GM18508 (cell line): ENCODE measurements at regions not wholly inside any gene's neighbourhood (a gene's known extent, or its start where the extent isn't known, plus 50 kb on each side); places are given as distances from the start of the nearest gene placed in this dataset.
"Not testable (repeated sequence)": the region's sequence is repeated elsewhere in the genome, so short reads cannot be mapped to it uniquely, and the experiment has no call there.

ENCODE experiments used
- ATAC-seq: cut with Tn5 transposase; IDR thresholded peaks from one replicate; pipeline ENCODE4 v1.9.1; 2021; ENCODE audit warnings: moderate number of reproducible peaks; ENCODE audit not compliant: insufficient read depth, unreplicated experiment

- ATAC-seq, result no peak
Measured at GRCh38 chr6:92023410-92023966, 1395.9 kb downstream of the EPHA7 start.

- no peak for ATAC-seq
Measured at GRCh38 chr6:92011681-92012245, 1407.6 kb downstream of the EPHA7 start.

DNA sequence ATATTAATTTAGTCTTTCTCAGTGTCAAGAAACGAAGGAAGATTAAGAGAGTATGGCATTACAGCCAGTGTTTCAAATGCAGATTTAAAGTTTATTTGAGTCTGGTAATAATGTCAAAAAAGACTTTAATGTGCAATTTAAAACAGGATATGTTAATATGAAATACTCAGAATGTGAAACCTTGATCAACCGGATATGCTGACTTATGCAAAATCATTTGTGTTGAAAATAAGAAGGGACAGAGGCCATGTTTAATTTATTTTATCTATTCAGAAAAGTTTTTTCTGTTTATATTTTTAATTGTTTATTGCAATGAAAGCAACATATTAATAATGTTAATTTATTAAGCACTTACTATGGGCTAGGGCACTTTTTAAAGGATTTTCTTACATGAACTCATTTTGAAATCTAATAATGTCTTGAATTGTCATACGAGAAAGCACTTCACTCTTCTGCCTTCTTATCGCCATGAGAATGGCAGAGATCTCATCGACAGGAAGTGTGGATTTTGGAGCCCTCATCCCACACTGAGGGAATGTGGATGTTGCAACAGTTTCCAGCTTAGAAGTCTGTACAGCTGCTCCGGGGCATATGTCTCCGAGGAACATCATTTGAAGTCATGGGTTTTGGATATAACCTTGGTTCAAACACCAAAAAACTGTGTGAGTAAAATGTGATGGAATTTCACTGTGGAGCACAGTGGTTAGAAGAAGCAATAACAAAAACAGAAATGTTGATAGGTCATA is 1410.4 kb downstream of the EPHA7 start:
- ATAC-seq, result no peak

GRCh38 chr6:92000112-92000511 is 1413.2 kb upstream of the MAP3K7 start:
- no peak for ATAC-seq

DNA sequence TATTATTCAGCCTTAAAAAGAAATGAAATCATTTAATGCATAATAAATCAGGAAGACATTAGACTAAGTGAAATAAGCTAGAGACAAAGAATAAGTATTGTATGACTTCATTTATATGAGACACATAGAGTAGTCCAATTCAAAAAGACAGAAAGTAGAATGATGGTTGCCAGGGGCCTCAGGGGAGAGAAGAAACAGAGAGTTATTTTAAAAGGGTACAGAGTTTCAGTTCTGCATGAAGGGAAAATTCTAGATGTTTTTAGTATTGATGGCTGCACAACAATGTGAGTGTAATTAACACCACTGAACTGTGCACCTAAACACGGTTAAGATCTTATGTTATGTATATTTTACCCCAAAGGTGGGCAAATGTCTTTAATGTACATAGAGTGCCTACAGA is 1407.9 kb upstream of the MAP3K7 start:
- ATAC-seq, result no peak

DNA sequence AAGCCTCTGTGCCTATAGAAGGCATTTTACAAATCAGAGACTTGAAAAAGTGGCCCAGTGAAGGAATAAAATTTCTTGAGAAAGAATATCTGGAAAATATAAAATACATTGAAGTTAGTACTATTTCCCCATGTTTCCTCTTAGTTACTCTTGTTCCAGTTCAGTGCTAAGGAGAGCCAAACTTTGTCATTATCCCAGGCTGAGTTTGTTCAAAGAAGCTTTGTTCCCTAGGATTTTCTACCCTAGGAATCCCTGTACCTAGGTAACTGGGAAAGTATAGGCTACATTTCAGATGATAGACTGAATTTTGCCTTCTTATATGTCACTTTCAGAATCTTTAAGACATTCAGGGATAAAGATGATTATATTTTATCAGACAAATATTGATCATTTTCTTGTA is 1395.7 kb upstream of the MAP3K7 start:
- ATAC-seq, result no peak

GRCh38 chr6:91976797-91977196 is 1389.9 kb upstream of the MAP3K7 start:
- ATAC-seq, result no peak

DNA sequence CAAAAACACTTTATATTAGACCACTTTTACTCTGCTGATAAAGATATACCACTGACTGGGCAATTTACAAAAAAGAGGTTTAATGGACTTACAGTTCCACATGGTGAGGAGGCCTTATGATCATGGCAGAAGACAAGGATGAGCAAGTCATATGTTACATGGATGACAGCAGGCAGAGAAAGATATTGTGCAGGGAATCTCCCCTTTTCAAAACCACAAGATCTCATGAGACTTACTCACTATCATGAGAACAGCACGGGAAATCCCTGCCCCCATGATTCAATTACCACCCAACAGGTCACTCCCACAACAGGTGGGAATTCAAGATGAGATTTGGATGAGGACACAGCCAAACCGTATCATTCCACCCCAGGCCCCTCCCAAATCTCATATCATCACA is 1383.8 kb upstream of the MAP3K7 start:
- no peak for ATAC-seq

DNA sequence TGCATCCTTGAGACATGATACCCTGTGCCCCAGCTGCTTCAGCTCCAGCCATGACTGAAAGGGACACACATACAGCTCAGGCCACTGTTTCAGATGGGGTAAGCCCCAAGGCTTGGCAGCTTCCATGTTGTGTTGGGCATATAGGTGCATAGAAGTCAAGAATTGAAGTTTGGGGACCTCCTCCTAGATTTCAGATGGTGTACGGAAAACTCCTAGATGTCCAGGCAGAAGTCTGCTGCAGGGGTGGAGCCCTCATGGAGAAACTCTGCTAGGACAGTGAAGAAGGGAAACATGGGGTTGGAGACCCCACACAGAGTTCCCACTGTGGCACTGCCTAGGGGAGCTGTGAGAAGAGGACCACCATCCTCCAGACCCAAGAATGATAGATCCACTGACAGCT is 1379.0 kb upstream of the MAP3K7 start:
- ATAC-seq, result no peak

DNA sequence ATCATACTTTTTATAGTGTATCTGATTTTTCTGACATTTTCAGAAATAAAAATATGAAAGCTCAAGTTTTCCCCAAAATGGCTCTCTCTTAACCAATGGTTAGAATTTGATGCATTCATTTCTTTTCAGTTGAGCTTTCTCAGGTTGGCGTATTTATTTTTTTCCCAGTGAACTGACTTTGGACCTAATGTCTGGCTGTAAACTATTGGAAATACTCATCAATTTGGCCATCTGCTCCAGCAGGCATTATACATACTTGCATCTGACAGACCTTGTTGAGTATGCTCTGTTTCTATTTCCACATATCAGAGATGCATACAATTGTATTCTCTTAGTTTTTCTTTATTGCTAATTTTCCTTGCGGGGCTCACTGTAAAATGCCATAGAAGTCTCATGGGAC is 1374.8 kb upstream of the MAP3K7 start:
- ATAC-seq, result no peak

GRCh38 chr6:91961236-91961635 is 1374.4 kb upstream of the MAP3K7 start:
- no peak for ATAC-seq

- ATAC-seq, result no peak
Measured at GRCh38 chr6:91941838-91942237, 1355.0 kb upstream of the MAP3K7 start.

DNA sequence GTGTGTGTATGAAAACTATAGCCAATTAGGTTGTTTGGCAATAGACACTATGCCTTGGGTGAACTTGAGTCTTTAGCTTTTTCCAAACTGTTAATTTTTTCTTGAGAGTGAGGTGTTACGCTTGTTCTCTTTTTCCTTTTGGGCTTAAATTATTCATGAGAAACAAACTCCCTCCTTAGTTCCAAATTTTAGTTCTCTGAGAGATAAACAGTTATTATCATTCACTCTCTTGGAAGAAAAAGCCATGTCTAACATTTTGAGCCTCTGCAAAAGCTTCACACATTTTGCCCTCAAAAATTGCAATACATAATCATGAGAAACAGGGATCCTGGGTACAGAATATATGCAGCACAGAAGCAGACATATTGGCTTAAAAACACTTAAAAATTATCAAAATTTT is 1353.9 kb upstream of the MAP3K7 start:
- no peak for ATAC-seq

- ATAC-seq, result no peak
Measured at GRCh38 chr6:91926827-91927226, 1340.0 kb upstream of the MAP3K7 start.

GRCh38 chr6:91926361-91926760 is 1339.5 kb upstream of the MAP3K7 start:
- ATAC-seq, result no peak

- ATAC-seq, result no peak
Measured at GRCh38 chr6:91911945-91912344, 1325.1 kb upstream of the MAP3K7 start.

DNA sequence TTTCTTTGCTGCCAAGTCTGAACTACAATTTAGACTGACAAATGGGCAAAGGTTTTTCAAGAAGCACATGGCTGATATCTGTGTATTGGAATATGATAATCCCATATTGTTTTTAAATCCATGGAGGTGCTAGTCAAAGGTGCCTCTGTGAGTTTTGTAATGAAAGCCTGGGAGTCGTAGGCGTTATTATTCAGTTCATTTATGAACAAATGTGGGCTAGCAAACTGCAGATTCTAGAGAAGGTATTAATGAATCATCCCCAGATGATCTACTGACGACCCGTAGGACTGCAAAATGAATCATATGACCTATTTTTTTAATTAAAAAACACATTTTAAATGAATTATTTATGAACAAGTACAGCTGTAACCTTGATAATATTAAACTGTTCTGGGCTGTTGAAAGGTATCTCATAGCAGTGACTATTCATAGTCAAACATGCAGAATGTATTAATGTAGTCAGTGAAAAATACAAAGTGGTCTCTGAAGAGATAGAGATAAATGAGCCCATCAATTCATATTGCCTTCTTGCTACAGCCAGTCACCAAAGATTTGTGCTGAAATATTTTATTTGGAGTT is 1317.8 kb upstream of the MAP3K7 start:
- no peak for ATAC-seq

DNA sequence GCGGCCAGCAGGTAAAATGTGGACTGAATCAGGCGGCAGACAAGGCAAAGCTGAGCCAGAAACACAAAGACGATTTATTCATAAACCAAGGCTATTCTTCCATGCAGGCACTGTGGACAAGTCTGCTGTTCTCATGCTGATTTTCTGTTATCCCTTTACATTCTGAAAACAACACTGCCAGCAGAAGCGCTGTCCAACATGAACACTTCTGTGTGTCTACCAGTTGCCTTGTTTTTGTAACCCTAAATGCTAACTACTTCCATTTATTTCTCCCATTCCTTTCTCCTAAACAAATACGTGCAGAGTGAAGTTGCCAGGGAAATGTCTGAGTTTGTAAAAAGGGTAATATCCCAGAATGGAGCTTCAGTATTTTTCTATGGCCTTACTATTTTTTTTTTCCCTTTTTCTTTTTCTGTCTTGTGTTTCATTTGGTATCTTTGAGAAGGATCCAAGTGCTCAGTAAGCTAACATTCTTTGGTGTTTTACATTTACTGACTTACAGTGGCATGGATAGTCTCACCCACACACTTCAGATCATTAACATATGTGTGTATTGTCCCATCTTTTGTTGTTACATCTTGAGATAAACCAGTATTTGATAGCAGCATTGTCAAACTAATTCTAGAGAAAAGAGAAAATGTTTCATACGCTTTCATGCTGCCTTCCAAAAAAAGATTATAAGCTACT is 1308.9 kb upstream of the MAP3K7 start:
- no peak for ATAC-seq

DNA sequence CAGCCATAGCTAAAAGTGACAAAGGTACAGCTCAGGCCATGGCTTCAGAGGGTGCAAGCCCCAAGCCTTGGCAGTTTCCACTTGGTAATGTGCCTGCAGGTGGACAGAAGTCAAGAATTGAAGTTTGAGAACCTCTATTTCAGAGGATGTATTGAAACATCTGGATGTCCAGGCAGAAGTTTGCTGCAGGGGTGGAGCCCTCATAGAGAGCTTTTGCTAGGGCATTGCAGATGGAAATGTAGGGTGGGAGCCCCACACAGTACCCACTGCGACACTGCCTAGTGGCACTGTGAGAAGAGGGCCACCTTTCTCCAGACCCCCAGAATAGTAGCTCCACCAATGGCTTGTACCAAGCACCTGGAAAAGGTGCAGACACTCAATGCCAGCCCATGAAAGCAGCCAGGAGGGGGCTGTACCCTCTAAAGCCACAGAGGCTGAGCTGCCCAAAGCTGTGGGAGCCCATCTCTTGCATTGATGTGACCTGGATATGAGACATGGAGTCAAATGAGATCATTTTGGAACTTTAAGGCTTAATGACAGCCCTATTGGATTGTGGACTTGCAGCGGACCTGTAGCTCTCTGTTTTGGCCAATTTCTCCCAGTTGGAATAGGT is 1299.4 kb upstream of the MAP3K7 start:
- no peak for ATAC-seq

- not testable (repeated sequence) for ATAC-seq
Measured at GRCh38 chr6:91881791-91882190, 1294.9 kb upstream of the MAP3K7 start.
